PC-3 (cell line): ENCODE measurements at regions not wholly inside any gene's neighbourhood (a gene's known extent, or its start where the extent isn't known, plus 50 kb on each side); places are given as distances from the start of the nearest gene placed in this dataset.
A peak's percentile ranks its signal among the peaks of the same experiment; 100 is the strongest.

Source experiments
- CTCF ChIP-seq: fragments of 300-600 bp; sonication (generic); conservative IDR thresholded peaks from 2 replicates; pipeline ENCODE4 v1.5.1; 2017; ENCODE audit warnings: antibody characterized with exemption, low read depth, mild to moderate bottlenecking, low read length
- EZH2phosphoT487 ChIP-seq: fragments of 300-600 bp; sonication (generic); IDR thresholded peaks from 2 replicates; pipeline ENCODE4 v1.6.1; 2018; ENCODE audit warnings: mild to moderate bottlenecking, antibody characterized with exemption, low read length, borderline replicate concordance

- peak; percentile 65 for TF ChIP-seq CTCF
- TF ChIP-seq EZH2phosphoT487 = no peak
These were observed 86.2 kb upstream of the DYNC1I1 start for GRCh38 chr7:95686109-95686508.
